ENCODE measurements at regions not wholly inside any gene's neighbourhood (a gene's known extent, or its start where the extent isn't known, plus 50 kb on each side); places are given as distances from the start of the nearest gene placed in this dataset.

DNA sequence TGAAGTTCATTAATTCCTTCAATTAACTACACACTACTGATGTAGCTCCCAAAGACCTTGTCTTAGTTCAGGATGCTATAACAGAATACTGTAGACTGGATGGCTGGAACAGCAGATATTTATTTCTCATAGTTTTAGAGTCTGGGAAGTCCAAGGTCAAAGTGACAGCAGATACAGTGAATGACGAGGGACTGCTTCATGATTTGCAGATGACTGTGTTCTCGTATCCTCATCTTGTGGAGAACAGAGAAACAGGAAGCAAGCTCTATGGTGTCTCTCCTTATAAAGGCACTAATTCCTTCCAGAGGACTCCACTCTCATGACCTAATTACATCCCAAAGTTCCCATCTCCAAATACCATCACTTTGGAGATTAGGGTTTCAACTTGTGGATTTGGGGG is 65.6 kb upstream of the MAP1B start:
- TF ChIP-seq, protein P1, sequence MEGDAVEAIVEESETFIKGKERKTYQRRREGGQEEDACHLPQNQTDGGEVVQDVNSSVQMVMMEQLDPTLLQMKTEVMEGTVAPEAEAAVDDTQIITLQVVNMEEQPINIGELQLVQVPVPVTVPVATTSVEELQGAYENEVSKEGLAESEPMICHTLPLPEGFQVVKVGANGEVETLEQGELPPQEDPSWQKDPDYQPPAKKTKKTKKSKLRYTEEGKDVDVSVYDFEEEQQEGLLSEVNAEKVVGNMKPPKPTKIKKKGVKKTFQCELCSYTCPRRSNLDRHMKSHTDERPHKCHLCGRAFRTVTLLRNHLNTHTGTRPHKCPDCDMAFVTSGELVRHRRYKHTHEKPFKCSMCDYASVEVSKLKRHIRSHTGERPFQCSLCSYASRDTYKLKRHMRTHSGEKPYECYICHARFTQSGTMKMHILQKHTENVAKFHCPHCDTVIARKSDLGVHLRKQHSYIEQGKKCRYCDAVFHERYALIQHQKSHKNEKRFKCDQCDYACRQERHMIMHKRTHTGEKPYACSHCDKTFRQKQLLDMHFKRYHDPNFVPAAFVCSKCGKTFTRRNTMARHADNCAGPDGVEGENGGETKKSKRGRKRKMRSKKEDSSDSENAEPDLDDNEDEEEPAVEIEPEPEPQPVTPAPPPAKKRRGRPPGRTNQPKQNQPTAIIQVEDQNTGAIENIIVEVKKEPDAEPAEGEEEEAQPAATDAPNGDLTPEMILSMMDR (IDR thresholded peaks at IDR 0.05; ENCODE audit: insufficient read depth, low read depth, low read length): no peak
- DNase-seq (ENCODE audit: low read depth): no peak
- no peak overlapping the region for H3K4me3 ChIP-seq (ENCODE audit: low read depth, low read length)

DNA sequence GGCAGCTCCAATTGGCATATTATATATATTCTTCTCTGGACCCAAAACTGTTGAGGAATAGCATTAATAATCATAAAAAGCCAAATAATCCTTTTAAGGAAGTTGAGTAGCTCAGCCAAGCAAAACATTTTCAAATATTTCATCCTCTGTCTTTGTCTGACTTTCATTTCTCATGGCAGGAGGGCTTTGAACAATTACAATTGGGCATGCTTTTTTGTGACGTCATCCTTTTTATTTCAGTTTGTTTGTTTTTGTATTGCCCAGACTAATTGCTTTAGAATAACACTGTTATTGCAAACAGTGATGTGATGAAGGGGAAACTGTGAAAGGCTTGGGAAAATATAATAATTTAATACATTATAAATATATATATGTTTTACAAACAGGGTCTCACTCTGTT is 65.2 kb upstream of the MAP1B start:
- TF ChIP-seq, protein P1 (IDR thresholded peaks at IDR 0.05; ENCODE audit: insufficient read depth, low read depth, low read length): no peak
- DNase-seq (ENCODE audit: low read depth): no peak
- no peak overlapping the region for H3K4me3 ChIP-seq (ENCODE audit: low read depth, low read length)

DNA sequence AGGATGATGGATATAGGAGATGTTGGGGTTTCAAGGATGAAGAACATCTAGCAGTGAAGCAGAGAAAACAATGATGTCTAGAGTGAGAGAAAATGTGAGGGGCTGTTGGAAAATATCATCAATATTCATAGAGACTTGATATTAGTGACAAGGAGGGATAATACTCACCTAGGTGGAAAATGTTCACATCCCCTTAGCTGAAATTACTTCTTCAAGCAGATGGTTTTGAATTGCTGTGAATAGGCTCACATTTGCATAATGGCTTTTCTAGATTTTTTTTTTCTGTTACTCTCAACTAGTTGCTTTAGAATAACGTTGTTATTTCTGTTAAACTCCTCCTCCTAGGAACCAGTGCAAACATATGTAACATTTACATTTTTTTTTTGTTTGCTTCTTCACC is 61.6 kb upstream of the MAP1B start:
- H3K4me3 ChIP-seq (ENCODE audit: low read depth, low read length): no peak overlapping the region
- TF ChIP-seq, protein P1 (IDR thresholded peaks at IDR 0.05; ENCODE audit: insufficient read depth, low read depth, low read length): no peak
- no peak for DNase-seq (ENCODE audit: low read depth)

DNA sequence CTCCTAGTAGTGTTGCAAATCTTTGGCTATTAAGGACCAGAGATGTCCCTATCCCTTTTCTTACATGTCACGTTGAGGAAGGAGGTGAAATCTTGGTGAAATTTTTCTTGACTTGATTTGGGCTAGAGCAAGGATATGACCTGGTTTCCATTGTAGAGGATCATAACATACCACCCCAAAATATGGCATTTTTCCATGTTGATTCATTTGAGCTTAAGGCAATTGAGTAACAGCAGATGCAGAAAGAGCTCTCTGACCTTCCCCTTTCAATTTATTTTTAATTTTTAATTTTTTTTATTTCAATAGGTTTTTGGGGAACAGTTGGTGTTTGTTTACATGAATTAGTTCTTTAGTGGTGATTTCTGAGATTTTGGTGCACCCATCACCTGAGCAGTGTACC is 61.2 kb upstream of the MAP1B start:
- DNase-seq (ENCODE audit: low read depth): no peak

DNA sequence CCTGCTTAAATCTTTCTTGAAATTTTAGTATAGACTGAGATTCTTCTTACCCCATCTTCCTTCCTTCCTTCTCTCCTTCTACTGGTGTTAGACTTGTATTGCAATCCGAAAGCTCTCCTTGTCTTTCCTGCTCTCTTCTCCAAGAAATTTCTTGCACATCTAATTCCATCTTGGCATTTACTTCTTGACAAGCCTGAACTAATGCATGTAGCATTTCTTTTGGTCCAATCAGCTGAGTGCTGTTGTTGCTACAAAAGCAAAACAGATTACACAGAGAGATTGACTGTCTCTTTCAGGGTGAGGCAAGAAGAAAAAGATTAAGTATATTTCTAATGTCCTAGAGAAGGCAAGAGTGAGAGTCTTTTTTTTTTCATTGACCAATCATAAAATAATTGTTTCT is 51.6 kb upstream of the MAP1B start:
- TF ChIP-seq, protein P1 (IDR thresholded peaks at IDR 0.05; ENCODE audit: insufficient read depth, low read depth, low read length): no peak
- DNase-seq (ENCODE audit: low read depth): no peak
- no peak overlapping the region for H3K4me3 ChIP-seq (ENCODE audit: low read depth, low read length)

More for the DNA sequence above, 61.2 kb upstream of the MAP1B start:
- TF ChIP-seq, protein P1 (IDR thresholded peaks at IDR 0.05; ENCODE audit: insufficient read depth, low read depth, low read length): no peak
- no peak overlapping the region for H3K4me3 ChIP-seq (ENCODE audit: low read depth, low read length)
